ENCODE measurements at regions not wholly inside any gene's neighbourhood (a gene's known extent, or its start where the extent isn't known, plus 50 kb on each side); places are given as distances from the start of the nearest gene placed in this dataset.

- BruUV-seq (replicated peaks) = no TSS peak
- DNase-seq = no peak
- H3K9me3 ChIP-seq = no peaks in the 10 kb centered on the region
- no peaks in the 10 kb centered on the region for H3K27me3 ChIP-seq (replicated peaks; ENCODE audit: control insufficient read depth, insufficient read depth, low read length)
- Mint-ChIP-seq H3K27ac (ENCODE audit: unreplicated experiment) (no peak overlapping the region), H3K4me1 (ENCODE audit: low read depth, unreplicated experiment) (peaks cover 20% of the 10 kb centered on the region), H3K27me3 (ENCODE audit: insufficient read depth, unreplicated experiment) (no peaks in the 10 kb centered on the region), H3K36me3 (ENCODE audit: insufficient read depth, unreplicated experiment) (peaks cover 13% of the 10 kb centered on the region), H3K4me3 (ENCODE audit: unreplicated experiment) (no peak overlapping the region), H3K9me3 (ENCODE audit: unreplicated experiment) (no peaks in the 10 kb centered on the region)
- TF ChIP-seq CTCF (IDR thresholded peaks at IDR 0.05; ENCODE audit: insufficient read depth in 1 of 2, low read depth in 1 of 2, low read length in 1 of 2, severe bottlenecking in 1 of 2, unreplicated experiment in 1 of 2) = no peak
- intact Hi-C loops (cut with micrococcal nuclease; ENCODE audit: unreplicated experiment) = no loop called here
- no peaks in the 10 kb centered on the region for H3K36me3 ChIP-seq (ENCODE audit: control insufficient read depth, insufficient read depth, low read length)
- no peak overlapping the region for H3K4me3 ChIP-seq (ENCODE audit: low read depth, low read length)
- ChIA-PET CTCF (no interaction called here), POLR2A (no interaction called here)
- peaks cover 24% of the 10 kb centered on the region for H3K4me1 ChIP-seq
Measured at GRCh38 chr2:129729011-129729410, 250.5 kb upstream of the RAB6C start.

- no TSS peak for BruUV-seq (replicated peaks)
- peaks cover 24% of the 10 kb centered on the region for H3K4me1 ChIP-seq
- peaks cover 13% of the 10 kb centered on the region for H3K36me3 Mint-ChIP-seq (ENCODE audit: insufficient read depth, unreplicated experiment)
- intact Hi-C loops (cut with micrococcal nuclease; ENCODE audit: unreplicated experiment) = no loop called here
- ChIA-PET CTCF (no interaction called here), POLR2A (no interaction called here)
- H3K27me3 Mint-ChIP-seq (ENCODE audit: insufficient read depth, unreplicated experiment) = no peaks in the 10 kb centered on the region
- no peak overlapping the region for H3K4me3 ChIP-seq (ENCODE audit: low read depth, low read length)
- no peaks in the 10 kb centered on the region for H3K27me3 ChIP-seq (replicated peaks; ENCODE audit: control insufficient read depth, insufficient read depth, low read length)
- DNase-seq = no peak
- peaks cover 20% of the 10 kb centered on the region for H3K4me1 Mint-ChIP-seq (ENCODE audit: low read depth, unreplicated experiment)
- H3K36me3 ChIP-seq (ENCODE audit: control insufficient read depth, insufficient read depth, low read length) = no peaks in the 10 kb centered on the region
- H3K9me3 ChIP-seq = no peaks in the 10 kb centered on the region
- H3K27ac Mint-ChIP-seq (ENCODE audit: unreplicated experiment) = peak overlapping the region; percentile 16
- H3K9me3 Mint-ChIP-seq (ENCODE audit: unreplicated experiment) = no peaks in the 10 kb centered on the region
- TF ChIP-seq CTCF (IDR thresholded peaks at IDR 0.05; ENCODE audit: insufficient read depth in 1 of 2, low read depth in 1 of 2, low read length in 1 of 2, severe bottlenecking in 1 of 2, unreplicated experiment in 1 of 2) = no peak
- H3K4me3 Mint-ChIP-seq (ENCODE audit: unreplicated experiment) = no peak overlapping the region
Measured at GRCh38 chr2:129729646-129730045, 249.8 kb upstream of the RAB6C start.

- no peak overlapping the region for H3K4me3 ChIP-seq (ENCODE audit: low read depth, low read length)
- peaks cover 11% of the 10 kb centered on the region for H3K4me1 ChIP-seq
- no peak overlapping the region for H3K27ac Mint-ChIP-seq (ENCODE audit: unreplicated experiment)
- no peaks in the 10 kb centered on the region for H3K9me3 Mint-ChIP-seq (ENCODE audit: unreplicated experiment)
- no peaks in the 10 kb centered on the region for H3K27me3 Mint-ChIP-seq (ENCODE audit: insufficient read depth, unreplicated experiment)
- peaks cover 11% of the 10 kb centered on the region for H3K4me1 Mint-ChIP-seq (ENCODE audit: low read depth, unreplicated experiment)
- H3K36me3 Mint-ChIP-seq (ENCODE audit: insufficient read depth, unreplicated experiment) = peaks cover 13% of the 10 kb centered on the region
- no peak for DNase-seq
- TF ChIP-seq CTCF (IDR thresholded peaks at IDR 0.05; ENCODE audit: insufficient read depth in 1 of 2, low read depth in 1 of 2, low read length in 1 of 2, severe bottlenecking in 1 of 2, unreplicated experiment in 1 of 2) = no peak
- intact Hi-C loops (cut with micrococcal nuclease; ENCODE audit: unreplicated experiment) = no loop called here
- ChIA-PET CTCF (no interaction called here), POLR2A (no interaction called here)
- no TSS peak for BruUV-seq (replicated peaks)
- H3K27me3 ChIP-seq (replicated peaks; ENCODE audit: control insufficient read depth, insufficient read depth, low read length) = no peaks in the 10 kb centered on the region
- no peaks in the 10 kb centered on the region for H3K9me3 ChIP-seq
- no peaks in the 10 kb centered on the region for H3K36me3 ChIP-seq (ENCODE audit: control insufficient read depth, insufficient read depth, low read length)
- no peak overlapping the region for H3K4me3 Mint-ChIP-seq (ENCODE audit: unreplicated experiment)
Measured at GRCh38 chr2:129730979-129731378, 248.5 kb upstream of the RAB6C start.

Measured in Caco-2 (cell line).